ENCODE measurements at regions not wholly inside any gene's neighbourhood (a gene's known extent, or its start where the extent isn't known, plus 50 kb on each side); places are given as distances from the start of the nearest gene placed in this dataset.

DNA sequence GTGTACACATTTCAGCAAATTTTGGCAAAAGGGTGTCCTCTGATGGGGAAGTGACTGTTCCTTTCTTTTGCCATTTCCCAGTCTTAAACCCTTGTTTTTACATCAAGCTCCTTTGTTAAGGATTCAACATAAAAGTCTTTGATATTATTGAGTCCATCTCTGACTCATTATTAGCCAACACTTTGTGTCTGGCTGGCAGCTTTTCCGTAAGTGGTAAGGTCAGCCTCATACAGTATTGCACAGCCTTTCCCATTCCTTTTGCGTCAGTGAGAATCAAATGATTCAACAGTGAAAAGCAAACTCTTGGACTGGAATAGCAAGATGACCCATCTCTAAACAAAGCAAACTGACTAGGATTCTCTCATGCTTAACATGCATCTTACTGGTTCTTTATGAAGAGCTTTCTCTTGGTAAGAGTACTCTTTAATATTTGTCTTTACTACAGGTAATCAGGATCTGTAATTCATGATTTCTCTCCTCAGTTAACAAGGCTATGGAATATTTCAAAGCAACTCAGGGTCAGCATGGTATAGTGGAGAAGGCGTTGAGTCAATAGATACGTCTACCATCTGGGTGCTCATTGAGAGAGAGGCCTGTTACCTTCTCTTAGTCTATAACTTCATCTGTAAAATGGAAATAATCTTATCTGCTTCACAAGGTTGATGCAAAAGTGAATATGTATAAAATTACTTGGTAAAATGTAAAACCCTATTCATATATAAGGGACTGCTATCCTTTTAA, 183.6 kb downstream of the PRL start (continued):
- TF ChIP-seq, protein P1, sequence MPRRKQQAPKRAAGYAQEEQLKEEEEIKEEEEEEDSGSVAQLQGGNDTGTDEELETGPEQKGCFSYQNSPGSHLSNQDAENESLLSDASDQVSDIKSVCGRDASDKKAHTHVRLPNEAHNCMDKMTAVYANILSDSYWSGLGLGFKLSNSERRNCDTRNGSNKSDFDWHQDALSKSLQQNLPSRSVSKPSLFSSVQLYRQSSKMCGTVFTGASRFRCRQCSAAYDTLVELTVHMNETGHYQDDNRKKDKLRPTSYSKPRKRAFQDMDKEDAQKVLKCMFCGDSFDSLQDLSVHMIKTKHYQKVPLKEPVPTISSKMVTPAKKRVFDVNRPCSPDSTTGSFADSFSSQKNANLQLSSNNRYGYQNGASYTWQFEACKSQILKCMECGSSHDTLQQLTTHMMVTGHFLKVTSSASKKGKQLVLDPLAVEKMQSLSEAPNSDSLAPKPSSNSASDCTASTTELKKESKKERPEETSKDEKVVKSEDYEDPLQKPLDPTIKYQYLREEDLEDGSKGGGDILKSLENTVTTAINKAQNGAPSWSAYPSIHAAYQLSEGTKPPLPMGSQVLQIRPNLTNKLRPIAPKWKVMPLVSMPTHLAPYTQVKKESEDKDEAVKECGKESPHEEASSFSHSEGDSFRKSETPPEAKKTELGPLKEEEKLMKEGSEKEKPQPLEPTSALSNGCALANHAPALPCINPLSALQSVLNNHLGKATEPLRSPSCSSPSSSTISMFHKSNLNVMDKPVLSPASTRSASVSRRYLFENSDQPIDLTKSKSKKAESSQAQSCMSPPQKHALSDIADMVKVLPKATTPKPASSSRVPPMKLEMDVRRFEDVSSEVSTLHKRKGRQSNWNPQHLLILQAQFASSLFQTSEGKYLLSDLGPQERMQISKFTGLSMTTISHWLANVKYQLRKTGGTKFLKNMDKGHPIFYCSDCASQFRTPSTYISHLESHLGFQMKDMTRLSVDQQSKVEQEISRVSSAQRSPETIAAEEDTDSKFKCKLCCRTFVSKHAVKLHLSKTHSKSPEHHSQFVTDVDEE (CRISPR knock-in tag; IDR thresholded peaks at IDR 0.05), result no peak
- no peak for TF ChIP-seq RARB (CRISPR knock-in tag; IDR thresholded peaks at IDR 0.05)
- TF ChIP-seq ARNTL (CRISPR knock-in tag; IDR thresholded peaks at IDR 0.05; ENCODE audit: borderline replicate concordance, low read depth), result no peak
- peak; percentile 62; the same call in 1 of the 2 replicates for TF ChIP-seq TOX (CRISPR knock-in tag; IDR thresholded peaks at IDR 0.05; ENCODE audit: borderline replicate concordance)

DNA sequence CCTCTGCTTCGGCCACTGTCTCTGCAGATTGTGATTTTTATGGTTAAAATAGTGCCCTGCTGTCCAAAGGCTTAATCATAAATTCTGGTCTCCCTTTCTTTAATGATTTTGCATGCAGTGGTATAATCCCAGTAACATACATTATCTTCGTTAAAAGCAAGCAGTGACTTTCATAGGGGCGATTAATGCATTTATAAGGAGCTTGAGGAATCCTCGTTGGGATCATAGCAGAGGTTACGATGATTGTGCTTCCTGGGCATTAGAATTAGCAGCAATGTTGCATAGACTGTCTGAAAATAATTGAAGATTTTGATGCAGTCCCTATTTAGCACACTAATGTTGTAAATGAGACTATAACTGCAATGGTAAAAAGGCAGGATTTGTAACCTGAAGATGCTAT, 181.3 kb downstream of the PRL start:
- TF ChIP-seq, protein P2, sequence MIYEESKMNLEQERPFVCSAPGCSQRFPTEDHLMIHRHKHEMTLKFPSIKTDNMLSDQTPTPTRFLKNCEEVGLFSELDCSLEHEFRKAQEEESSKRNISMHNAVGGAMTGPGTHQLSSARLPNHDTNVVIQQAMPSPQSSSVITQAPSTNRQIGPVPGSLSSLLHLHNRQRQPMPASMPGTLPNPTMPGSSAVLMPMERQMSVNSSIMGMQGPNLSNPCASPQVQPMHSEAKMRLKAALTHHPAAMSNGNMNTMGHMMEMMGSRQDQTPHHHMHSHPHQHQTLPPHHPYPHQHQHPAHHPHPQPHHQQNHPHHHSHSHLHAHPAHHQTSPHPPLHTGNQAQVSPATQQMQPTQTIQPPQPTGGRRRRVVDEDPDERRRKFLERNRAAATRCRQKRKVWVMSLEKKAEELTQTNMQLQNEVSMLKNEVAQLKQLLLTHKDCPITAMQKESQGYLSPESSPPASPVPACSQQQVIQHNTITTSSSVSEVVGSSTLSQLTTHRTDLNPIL (CRISPR knock-in tag; IDR thresholded peaks at IDR 0.05; ENCODE audit: low read depth), result no peak
- TF ChIP-seq, protein P3, sequence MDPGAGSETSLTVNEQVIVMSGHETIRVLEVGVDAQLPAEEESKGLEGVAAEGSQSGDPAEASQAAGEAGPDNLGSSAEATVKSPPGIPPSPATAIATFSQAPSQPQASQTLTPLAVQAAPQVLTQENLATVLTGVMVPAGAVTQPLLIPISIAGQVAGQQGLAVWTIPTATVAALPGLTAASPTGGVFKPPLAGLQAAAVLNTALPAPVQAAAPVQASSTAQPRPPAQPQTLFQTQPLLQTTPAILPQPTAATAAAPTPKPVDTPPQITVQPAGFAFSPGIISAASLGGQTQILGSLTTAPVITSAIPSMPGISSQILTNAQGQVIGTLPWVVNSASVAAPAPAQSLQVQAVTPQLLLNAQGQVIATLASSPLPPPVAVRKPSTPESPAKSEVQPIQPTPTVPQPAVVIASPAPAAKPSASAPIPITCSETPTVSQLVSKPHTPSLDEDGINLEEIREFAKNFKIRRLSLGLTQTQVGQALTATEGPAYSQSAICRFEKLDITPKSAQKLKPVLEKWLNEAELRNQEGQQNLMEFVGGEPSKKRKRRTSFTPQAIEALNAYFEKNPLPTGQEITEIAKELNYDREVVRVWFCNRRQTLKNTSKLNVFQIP (CRISPR knock-in tag; IDR thresholded peaks at IDR 0.05; ENCODE audit: borderline replicate concordance, low read depth), result no peak
- TF ChIP-seq, protein P4, sequence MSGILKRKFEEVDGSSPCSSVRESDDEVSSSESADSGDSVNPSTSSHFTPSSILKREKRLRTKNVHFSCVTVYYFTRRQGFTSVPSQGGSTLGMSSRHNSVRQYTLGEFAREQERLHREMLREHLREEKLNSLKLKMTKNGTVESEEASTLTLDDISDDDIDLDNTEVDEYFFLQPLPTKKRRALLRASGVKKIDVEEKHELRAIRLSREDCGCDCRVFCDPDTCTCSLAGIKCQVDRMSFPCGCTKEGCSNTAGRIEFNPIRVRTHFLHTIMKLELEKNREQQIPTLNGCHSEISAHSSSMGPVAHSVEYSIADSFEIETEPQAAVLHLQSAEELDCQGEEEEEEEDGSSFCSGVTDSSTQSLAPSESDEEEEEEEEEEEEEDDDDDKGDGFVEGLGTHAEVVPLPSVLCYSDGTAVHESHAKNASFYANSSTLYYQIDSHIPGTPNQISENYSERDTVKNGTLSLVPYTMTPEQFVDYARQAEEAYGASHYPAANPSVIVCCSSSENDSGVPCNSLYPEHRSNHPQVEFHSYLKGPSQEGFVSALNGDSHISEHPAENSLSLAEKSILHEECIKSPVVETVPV (CRISPR knock-in tag; IDR thresholded peaks at IDR 0.05), result no peak
- no peak for ATAC-seq

DNA sequence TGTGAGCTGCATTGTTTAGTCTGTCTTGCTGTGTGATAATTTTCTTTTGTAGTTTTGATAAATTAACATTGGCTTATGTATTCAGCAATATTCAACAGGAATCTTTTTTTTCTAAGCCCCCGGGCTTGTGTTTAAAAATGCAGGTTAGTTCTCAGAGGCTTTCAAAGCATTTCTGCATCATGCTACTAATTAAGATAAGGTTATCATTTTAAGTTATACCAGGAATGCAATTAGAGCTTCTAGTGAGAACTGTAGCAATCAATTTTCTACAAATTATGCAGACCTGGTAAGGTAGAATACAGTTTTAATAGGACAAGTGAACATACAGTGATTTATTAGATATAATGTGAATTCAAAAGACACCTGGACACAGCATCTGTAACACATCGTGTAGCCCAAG, 179.2 kb downstream of the PRL start:
- TF ChIP-seq RARB (CRISPR knock-in tag; IDR thresholded peaks at IDR 0.05) (no peak), GLIS3 (CRISPR knock-in tag; IDR thresholded peaks at IDR 0.05) (no peak), ISL1 (CRISPR knock-in tag; IDR thresholded peaks at IDR 0.05) (peak; percentile 57)
- TF ChIP-seq, protein P4 (CRISPR knock-in tag; IDR thresholded peaks at IDR 0.05), result 0 out of 2 replicates have a peak, but pooled peaks have one; percentile 14
- no peak for ATAC-seq

DNA sequence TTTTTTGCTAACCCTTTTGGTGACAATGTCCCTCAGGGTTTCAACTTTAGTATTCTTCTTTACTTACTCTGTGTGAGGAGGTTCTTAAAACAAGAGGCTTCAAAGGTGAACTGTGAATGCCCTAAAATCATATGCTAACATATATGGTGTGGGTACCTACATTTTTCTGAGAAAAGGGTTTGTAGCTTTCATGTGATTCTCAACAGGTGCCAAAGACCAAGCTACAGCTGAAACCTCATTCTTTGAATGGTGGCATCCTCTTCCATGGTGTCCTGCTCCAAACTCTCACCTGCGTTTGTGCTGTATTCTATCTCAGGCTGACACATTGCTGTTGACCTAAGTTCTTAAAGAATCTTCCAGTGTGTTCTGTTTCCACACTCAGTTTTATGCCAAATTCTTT, 177.3 kb downstream of the PRL start:
- TF ChIP-seq OSR1 (CRISPR knock-in tag; IDR thresholded peaks at IDR 0.05), result no peak
- TF ChIP-seq CSDC2 (CRISPR knock-in tag; IDR thresholded peaks at IDR 0.05), result no peak
- TF ChIP-seq ZNF70 (CRISPR knock-in tag; IDR thresholded peaks at IDR 0.05), result no peak
- no peak for ATAC-seq

DNA sequence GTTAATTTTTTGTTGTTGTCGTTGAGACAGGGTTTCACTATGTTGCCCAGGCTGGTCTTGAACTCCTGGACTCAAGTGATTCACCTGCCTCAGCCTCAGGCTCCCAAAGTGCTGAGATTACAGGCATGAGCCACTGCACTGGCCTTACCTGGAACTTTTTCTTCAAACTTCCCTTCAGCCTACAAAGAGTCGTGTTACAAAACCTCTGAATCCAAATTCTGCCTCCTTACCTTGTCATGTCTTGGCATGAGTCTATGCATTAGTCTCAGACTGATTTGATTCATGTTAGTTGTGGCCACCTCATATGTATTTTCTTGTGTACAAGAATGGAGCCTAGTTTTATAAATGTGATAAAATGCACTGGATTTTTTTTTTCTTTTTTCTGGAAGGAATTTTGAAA, 172.1 kb downstream of the PRL start:
- TF ChIP-seq BACH2 (CRISPR knock-in tag; IDR thresholded peaks at IDR 0.05; ENCODE audit: borderline replicate concordance), result no peak
- no peak for TF ChIP-seq OSR1 (CRISPR knock-in tag; IDR thresholded peaks at IDR 0.05)
- no peak for TF ChIP-seq ISL1 (CRISPR knock-in tag; IDR thresholded peaks at IDR 0.05)
- no peak for TF ChIP-seq TCF4 (CRISPR knock-in tag; IDR thresholded peaks at IDR 0.05; ENCODE audit: borderline replicate concordance)

DNA sequence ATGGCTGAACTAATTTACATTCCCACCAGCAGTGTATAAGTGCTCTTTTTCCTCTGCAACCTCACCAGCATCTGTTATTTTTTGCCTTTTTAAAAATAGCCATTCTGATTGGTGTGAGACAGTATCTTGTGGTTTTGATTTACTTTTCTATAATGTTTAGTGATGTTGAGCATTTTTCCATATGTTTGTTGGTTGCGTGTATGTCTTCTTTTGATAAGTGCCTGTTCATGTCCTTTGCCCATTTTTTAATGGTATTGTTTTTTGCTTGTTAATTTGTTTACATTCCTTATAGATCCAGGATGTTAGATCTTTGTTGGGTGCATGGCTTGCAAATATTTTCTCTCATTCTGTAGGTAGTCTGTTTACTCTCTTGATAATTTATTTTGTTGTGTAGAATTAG, 169.9 kb downstream of the PRL start:
- TF ChIP-seq ZC3H10 (CRISPR knock-in tag; IDR thresholded peaks at IDR 0.05) (no peak), TOX (CRISPR knock-in tag; IDR thresholded peaks at IDR 0.05; ENCODE audit: borderline replicate concordance) (no peak), ARNTL (CRISPR knock-in tag; IDR thresholded peaks at IDR 0.05; ENCODE audit: borderline replicate concordance, low read depth) (no peak), SNAI2 (CRISPR knock-in tag; IDR thresholded peaks at IDR 0.05) (no peak), RARB (CRISPR knock-in tag; IDR thresholded peaks at IDR 0.05) (no peak), ISL1 (CRISPR knock-in tag; IDR thresholded peaks at IDR 0.05) (no peak)
- TF ChIP-seq, protein P2 (CRISPR knock-in tag; IDR thresholded peaks at IDR 0.05; ENCODE audit: low read depth), result no peak
- TF ChIP-seq, protein P5, sequence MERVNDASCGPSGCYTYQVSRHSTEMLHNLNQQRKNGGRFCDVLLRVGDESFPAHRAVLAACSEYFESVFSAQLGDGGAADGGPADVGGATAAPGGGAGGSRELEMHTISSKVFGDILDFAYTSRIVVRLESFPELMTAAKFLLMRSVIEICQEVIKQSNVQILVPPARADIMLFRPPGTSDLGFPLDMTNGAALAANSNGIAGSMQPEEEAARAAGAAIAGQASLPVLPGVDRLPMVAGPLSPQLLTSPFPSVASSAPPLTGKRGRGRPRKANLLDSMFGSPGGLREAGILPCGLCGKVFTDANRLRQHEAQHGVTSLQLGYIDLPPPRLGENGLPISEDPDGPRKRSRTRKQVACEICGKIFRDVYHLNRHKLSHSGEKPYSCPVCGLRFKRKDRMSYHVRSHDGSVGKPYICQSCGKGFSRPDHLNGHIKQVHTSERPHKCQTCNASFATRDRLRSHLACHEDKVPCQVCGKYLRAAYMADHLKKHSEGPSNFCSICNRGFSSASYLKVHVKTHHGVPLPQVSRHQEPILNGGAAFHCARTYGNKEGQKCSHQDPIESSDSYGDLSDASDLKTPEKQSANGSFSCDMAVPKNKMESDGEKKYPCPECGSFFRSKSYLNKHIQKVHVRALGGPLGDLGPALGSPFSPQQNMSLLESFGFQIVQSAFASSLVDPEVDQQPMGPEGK (CRISPR knock-in tag; IDR thresholded peaks at IDR 0.05; ENCODE audit: borderline replicate concordance), result no peak
- ATAC-seq, result no peak

More for the DNA sequence above, 172.1 kb downstream of the PRL start:
- ATAC-seq, result no peak
